GM12878 (cell line): ENCODE measurements at regions not wholly inside any gene's neighbourhood (a gene's known extent, or its start where the extent isn't known, plus 50 kb on each side); places are given as distances from the start of the nearest gene placed in this dataset.

Experiments used
- ATAC-seq: fragments of 200-7000 bp; cut with Tn5 transposase; 3 replicates; pipeline ENCODE4 v1.9.1; 2020; ENCODE audit warnings: mild to moderate bottlenecking, moderate library complexity
- BruUV-seq: library from RNA; stranded (reverse); fragments of 400-500 nt; replicated peaks from 2 replicates; lab custom pipeline; 2021; lab: Mats Ljungman, UMichigan
- CTCF ChIA-PET: fragments of 300-600 bp; sonication (Branson Sonifier 250); formaldehyde crosslinking; extraction: SDS; loops from one replicate; lab custom pipeline; 2021; ENCODE audit warnings: inconsistent platforms; lab: Yijun Ruan, JAX
- POLR2A ChIA-PET: fragments of 350-600 bp; formaldehyde crosslinking; extraction: SDS; loops from one replicate; lab custom pipeline; 2021; ENCODE audit warnings: inconsistent platforms; lab: Charles Lee
- RAD21 ChIA-PET: fragments of 300-600 bp; sonication (Branson Sonifier 250); formaldehyde crosslinking; loops from one replicate; lab custom pipeline; 2023; ENCODE audit warnings: antibody characterized with exemption; ENCODE audit not compliant: unreplicated experiment; lab: Charles Lee
- SMC1A ChIA-PET: fragments of 300-600 bp; sonication (Branson Sonifier 250); formaldehyde crosslinking; loops from one replicate; lab custom pipeline; 2023; ENCODE audit not compliant: unreplicated experiment, uncharacterized antibody; lab: Charles Lee
- DNase-seq: peaks from one replicate; pipeline ENCODE4 v3.0.0-alpha.2; 2011; ENCODE audit warnings: low read depth, low spot score
- FAIRE-seq: peaks from 3 replicates; lab custom pipeline; 2011; peaks lifted over from hg19 to GRCh38; lab: Jason Lieb, UNC
- H2AFZ ChIP-seq: 2 replicates; pipeline ENCODE4 v1.6.0; 2011; ENCODE audit warnings: low read depth, low read length, control low read depth; ENCODE audit not compliant: control insufficient read depth
- H3K27ac ChIP-seq: 2 replicates; pipeline ENCODE4 v1.5.1; 2011; ENCODE audit warnings: control low read depth; ENCODE audit not compliant: control insufficient read depth, insufficient read depth
- H3K27me3 ChIP-seq, 2 experiments: replicated peaks in 1 of 2; 2 replicates each; pipeline versions ENCODE4 v1.6.0 to v1.6.1; 2011; ENCODE audit warnings: low read length in 1 of 2; ENCODE audit not compliant: control insufficient read depth in 2 of 2, insufficient read depth in 2 of 2
- H3K36me3 ChIP-seq, 2 experiments: 2 replicates each; pipeline ENCODE4 v1.5.1; 2011; ENCODE audit warnings: low read length in 1 of 2; ENCODE audit not compliant: control insufficient read depth in 2 of 2, insufficient read depth in 2 of 2
- H3K4me1 ChIP-seq: 2 replicates; pipeline ENCODE4 v1.6.1; 2011; ENCODE audit warnings: mild to moderate bottlenecking, low read length, moderate library complexity, mixed read lengths; ENCODE audit not compliant: control insufficient read depth, insufficient read depth
- H3K4me2 ChIP-seq: 2 replicates; pipeline ENCODE4 v1.6.0; 2011; ENCODE audit warnings: control low read depth; ENCODE audit not compliant: control insufficient read depth, insufficient read depth
- H3K4me3 ChIP-seq: fragments of 200-600 bp; sonication (generic); 2 replicates; pipeline ENCODE4 v1.5.1; 2016
- H3K79me2 ChIP-seq: 2 replicates; pipeline ENCODE4 v1.6.0; 2011; ENCODE audit warnings: low read length; ENCODE audit not compliant: control insufficient read depth, insufficient read depth
- H3K9ac ChIP-seq: 2 replicates; pipeline ENCODE4 v1.8.0; 2011; ENCODE audit warnings: low read length, control low read depth, mixed read lengths; ENCODE audit not compliant: control insufficient read depth, insufficient read depth
- H3K9me3 ChIP-seq: replicated peaks from 3 replicates; pipeline ENCODE4 v1.5.1; 2011; ENCODE audit warnings: mild to moderate bottlenecking, low read length; ENCODE audit not compliant: control insufficient read depth, insufficient read depth
- H4K20me1 ChIP-seq: 2 replicates; pipeline ENCODE4 v1.6.0; 2011; ENCODE audit not compliant: control insufficient read depth, insufficient read depth
- ASH2L ChIP-seq: fragments of 300-600, 200-600 bp; sonication (generic); IDR thresholded peaks from 2 replicates; pipeline ENCODE4 v1.6.1; 2017; ENCODE audit warnings: low read depth, mild to moderate bottlenecking, borderline replicate concordance
- CBX3 ChIP-seq: fragments of 200-600 bp; sonication (generic); IDR thresholded peaks from 2 replicates; pipeline ENCODE4 v1.6.1; 2016; ENCODE audit warnings: low read depth, borderline replicate concordance
- CEBPZ ChIP-seq: fragments of 150-350 bp; IDR thresholded peaks from 2 replicates; pipeline ENCODE4 v1.6.1; 2016; ENCODE audit warnings: low read depth, low read length
- FOS ChIP-seq: IDR thresholded peaks from 3 replicates; pipeline ENCODE4 v1.6.1; 2011; ENCODE audit warnings: borderline replicate concordance; ENCODE audit not compliant: insufficient read length; ENCODE audit errors: extremely low read depth
- HSF1 ChIP-seq: fragments of 150-350 bp; IDR thresholded peaks from 2 replicates; pipeline ENCODE4 v1.6.1; 2014; ENCODE audit warnings: mild to moderate bottlenecking, low read depth, low read length
- MAX ChIP-seq: IDR thresholded peaks from 2 replicates; pipeline ENCODE4 v1.6.1; 2012; ENCODE audit warnings: low read depth, low read length, improper control_type of control experiment
- PAX5 ChIP-seq: IDR thresholded peaks from 2 replicates; pipeline ENCODE4 v1.6.1; 2011; ENCODE audit warnings: low read depth, low read length, borderline replicate concordance
- PAX8 ChIP-seq: fragments of 450-650 bp; IDR thresholded peaks from 2 replicates; pipeline ENCODE4 v1.6.1; 2017; ENCODE audit warnings: mild to moderate bottlenecking, moderate library complexity
- RAD21 ChIP-seq: IDR thresholded peaks from 2 replicates; pipeline ENCODE4 v1.6.1; 2011; ENCODE audit warnings: mild to moderate bottlenecking, low read depth, low read length, moderate library complexity; ENCODE audit not compliant: insufficient read depth
- SMARCA5 ChIP-seq: fragments of 450-650 bp; IDR thresholded peaks from 2 replicates; pipeline ENCODE4 v1.6.1; 2017; ENCODE audit warnings: mild to moderate bottlenecking
- TARDBP ChIP-seq: IDR thresholded peaks from 2 replicates; pipeline ENCODE4 v1.6.1; 2016; ENCODE audit warnings: borderline replicate concordance
- ZBTB33 ChIP-seq: fragments of 450-650 bp; IDR thresholded peaks from 2 replicates; pipeline ENCODE4 v1.6.1; 2017; ENCODE audit warnings: mild to moderate bottlenecking
- WGBS: methylation state at CpG from one replicate; pipeline ENCODE4 v1.1.6; 2016; ENCODE audit warnings: low lambda C conversion rate; ENCODE audit not compliant: insufficient replicate concordance, insufficient coverage; ENCODE audit errors: missing lambda C conversion rate; 5-methylcytosine and 5-hydroxymethylcytosine counted together
- in situ Hi-C: fragments of 300-500 bp; cut with MboI; formaldehyde crosslinking; loops from 9 replicates; pipeline ENCODE4 v1.14.3; 2018; ENCODE audit warnings: mixed read lengths
- intact Hi-C: fragments of 100-400 bp; cut with micrococcal nuclease; formaldehyde crosslinking; loops from one replicate; pipeline ENCODE4 v1.14.2; 2022; ENCODE audit not compliant: unreplicated experiment

GRCh38 chr7:25978466-25978865 is 173.5 kb upstream of the NFE2L3 start:
- Histone ChIP-seq H3K9ac (no peak overlapping the region), H3K4me2 (no peak overlapping the region), H3K4me1 (no peaks in the 10 kb centered on the region), H3K4me3 (no peak overlapping the region), H4K20me1 (no peaks in the 10 kb centered on the region), H3K36me3 (no peaks in the 10 kb centered on the region), H3K9me3 (no peaks in the 10 kb centered on the region; the same call in 2 of the 3 replicates), H2AFZ (no peak overlapping the region), H3K27ac (no peak overlapping the region), H3K27me3 (no peaks in the 10 kb centered on the region), H3K79me2 (no peaks in the 10 kb centered on the region)
- ChIA-PET POLR2A (interaction anchor here (1.2 kb wide), 1 partner anchor 12 kb away, joined by 3 read pairs; no protein-coding TSS in a partner anchor), CTCF (interaction anchor here (1.3 kb wide), 1 partner anchor 69 kb away, joined by 3 read pairs; no protein-coding TSS in a partner anchor), SMC1A (interaction anchor here (1.2 kb wide), 1 partner anchor 84 kb away, joined by 3 read pairs; no protein-coding TSS in a partner anchor), RAD21 (no interaction called here)
- no TSS peak for BruUV-seq
- 83% methylated on average over 5 of the region's 5 CpGs for WGBS
- in situ Hi-C loops = no loop called here
- TF ChIP-seq SMARCA5 (no peak), CBX3 (no peak), ZBTB33 (no peak), PAX5 (no peak), HSF1 (no peak), RAD21 (no peak), ASH2L (no peak), PAX8 (no peak), CEBPZ (no peak), MAX (no peak), FOS (no peak), TARDBP (no peak)
- FAIRE-seq (no peak), ATAC-seq (no peak), DNase-seq (no peak)
- intact Hi-C loops = no loop called here
